ENCODE measurements at regions not wholly inside any gene's neighbourhood (a gene's known extent, or its start where the extent isn't known, plus 50 kb on each side); places are given as distances from the start of the nearest gene placed in this dataset.

GRCh38 chr2:146661473-146662096, 1183.2 kb upstream of the ACVR2A start:
- TF ChIP-seq REST (IDR thresholded peaks at IDR 0.05; ENCODE audit: insufficient read depth in 1 of 2, low read depth in 2 of 2, low read length in 1 of 2) (no peak), CTCF (IDR thresholded peaks at IDR 0.05) (peak; percentile 70; the same call in 1 of the 2 replicates), TCF7L2 (IDR thresholded peaks at IDR 0.05; ENCODE audit: low read depth, low read length) (no peak)
- Histone ChIP-seq H3K9me3 (ENCODE audit: control insufficient read depth, insufficient read depth, low read depth, low read length) (no peaks in the 10 kb centered on the region), H3K27ac (ENCODE audit: low read length) (no peak overlapping the region), H3K36me3 (ENCODE audit: control insufficient read depth, insufficient read depth, low read length) (no peaks in the 10 kb centered on the region), H3K27me3 (ENCODE audit: control insufficient read depth, insufficient read depth, low read length) (no peaks in the 10 kb centered on the region), H3K4me3 (ENCODE audit: low read depth in 2 of 2, low read length in 2 of 2) (no peak overlapping the region), H3K4me1 (ENCODE audit: control insufficient read depth, insufficient read depth, low read length) (no peaks in the 10 kb centered on the region)
- peak; percentile 8 for DNase-seq (ENCODE audit: low read depth, low spot score)
- intact Hi-C loops (cut with micrococcal nuclease; ENCODE audit: unreplicated experiment) (no loop called here), in situ Hi-C loops (cut with HindIII; ENCODE audit: low pct_unique_long_range_greater_than_20kb, low sequenced_read_pairs) (no loop called here)
- ChIA-PET CTCF (no interaction called here), POLR2A (no interaction called here)
- no peak for ATAC-seq
- BruUV-seq (replicated peaks) = no TSS peak

GRCh38 chr2:146659976-146660375, 1184.9 kb upstream of the ACVR2A start:
- no peaks in the 10 kb centered on the region for H3K36me3 ChIP-seq (ENCODE audit: control insufficient read depth, insufficient read depth, low read length)
- in situ Hi-C loops (cut with HindIII; ENCODE audit: low pct_unique_long_range_greater_than_20kb, low sequenced_read_pairs) = no loop called here

More at GRCh38 chr2:146659976-146660375, 1184.9 kb upstream of the ACVR2A start:
- no peak for ATAC-seq
- no TSS peak for BruUV-seq (replicated peaks)
- Histone ChIP-seq H3K4me3 (ENCODE audit: low read depth in 2 of 2, low read length in 2 of 2) (no peak overlapping the region), H3K4me1 (ENCODE audit: control insufficient read depth, insufficient read depth, low read length) (no peaks in the 10 kb centered on the region), H3K27me3 (ENCODE audit: control insufficient read depth, insufficient read depth, low read length) (no peaks in the 10 kb centered on the region), H3K27ac (ENCODE audit: low read length) (no peak overlapping the region), H3K9me3 (ENCODE audit: control insufficient read depth, insufficient read depth, low read depth, low read length) (no peaks in the 10 kb centered on the region)
- CTCF ChIA-PET = interaction anchor here (0.6 kb wide), 1 partner anchor 405 kb away, joined by 6 read pairs; no protein-coding TSS in a partner anchor
- intact Hi-C loops (cut with micrococcal nuclease; ENCODE audit: unreplicated experiment) = no loop called here
- POLR2A ChIA-PET = no interaction called here
- DNase-seq (ENCODE audit: low read depth, low spot score) = no peak
- TF ChIP-seq CTCF (IDR thresholded peaks at IDR 0.05) (no peak), REST (IDR thresholded peaks at IDR 0.05; ENCODE audit: insufficient read depth in 1 of 2, low read depth in 2 of 2, low read length in 1 of 2) (no peak), SIN3A (IDR thresholded peaks at IDR 0.05; ENCODE audit: borderline replicate concordance, insufficient read depth, low read depth, low read length) (no peak), POLR2AphosphoS5 (IDR thresholded peaks at IDR 0.05; ENCODE audit: low read depth, low read length) (no peak), TCF7L2 (IDR thresholded peaks at IDR 0.05; ENCODE audit: low read depth, low read length) (no peak)
